Caki2 (cell line): ENCODE measurements at regions not wholly inside any gene's neighbourhood (a gene's known extent, or its start where the extent isn't known, plus 50 kb on each side); places are given as distances from the start of the nearest gene placed in this dataset.
A peak's percentile ranks its signal among the peaks of the same experiment; 100 is the strongest.
"Not testable (repeated sequence)": the region's sequence is repeated elsewhere in the genome, so short reads cannot be mapped to it uniquely, and the experiment has no call there.

Source experiments
- DNase-seq: peaks from one replicate; pipeline ENCODE4 v3.0.0-alpha.2; 2015; ENCODE audit warnings: low read depth
- in situ Hi-C: cut with HindIII; loops from 2 replicates; pipeline ENCODE4 v1.10.0; 2016; ENCODE audit warnings: low sequenced_read_pairs, low pct_unique_long_range_greater_than_20kb, mixed read lengths

- in situ Hi-C loops: no loop called here
- DNase-seq: no peak
Measured at GRCh38 chr7:6934981-6935380, 108.9 kb upstream of the CCZ1B start.

DNA sequence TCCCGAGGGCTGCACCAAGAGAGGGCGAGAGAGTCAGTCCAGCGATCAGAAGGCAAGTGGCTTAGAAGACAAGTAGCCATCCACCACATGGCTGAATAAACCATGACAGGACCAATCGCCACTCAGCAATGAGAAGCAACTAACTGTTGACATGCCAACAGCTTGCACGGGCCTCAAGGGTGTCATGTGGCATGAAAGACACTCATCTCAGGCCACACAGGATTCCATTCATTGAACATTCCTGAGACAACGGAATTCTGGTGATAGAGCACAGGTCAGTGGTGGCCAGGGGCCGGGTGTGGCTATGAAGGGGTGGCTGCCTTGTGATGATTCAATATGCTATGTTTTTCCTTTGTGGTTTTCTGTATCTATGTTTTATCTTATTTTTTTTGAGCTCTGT, 110.6 kb upstream of the CCZ1B start:
- in situ Hi-C loops: not testable (repeated sequence)
- DNase-seq: peak; percentile 33

DNA sequence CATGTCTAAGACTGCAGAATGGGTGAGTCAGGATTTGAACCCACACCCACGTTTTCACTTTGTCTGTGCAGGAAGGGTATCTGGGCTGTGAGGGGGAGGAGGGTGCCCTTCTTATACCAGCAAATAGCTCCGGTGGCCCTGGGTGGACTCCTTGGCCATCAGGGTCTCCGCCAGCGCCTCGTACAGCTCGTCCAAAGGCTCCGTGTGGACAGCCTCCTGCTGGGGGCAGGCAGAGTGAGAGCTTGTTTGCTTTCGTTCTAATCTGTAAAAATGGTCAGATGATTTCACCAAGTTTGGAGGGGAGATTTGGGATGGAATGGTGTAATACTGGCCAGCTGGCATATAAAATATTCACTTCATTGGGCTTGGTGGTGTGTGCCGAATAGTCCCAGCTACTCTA, 111.7 kb upstream of the CCZ1B start:
- DNase-seq, in situ Hi-C loops: not testable (repeated sequence)

GRCh38 chr7:6938284-6938683, 112.2 kb upstream of the CCZ1B start:
- in situ Hi-C loops: not testable (repeated sequence)
- DNase-seq: peak; percentile 14

GRCh38 chr7:6939126-6939525, 113.1 kb upstream of the CCZ1B start:
- DNase-seq, in situ Hi-C loops: not testable (repeated sequence)

GRCh38 chr7:6939896-6940295, 113.8 kb upstream of the CCZ1B start:
- in situ Hi-C loops, DNase-seq: not testable (repeated sequence)

DNA sequence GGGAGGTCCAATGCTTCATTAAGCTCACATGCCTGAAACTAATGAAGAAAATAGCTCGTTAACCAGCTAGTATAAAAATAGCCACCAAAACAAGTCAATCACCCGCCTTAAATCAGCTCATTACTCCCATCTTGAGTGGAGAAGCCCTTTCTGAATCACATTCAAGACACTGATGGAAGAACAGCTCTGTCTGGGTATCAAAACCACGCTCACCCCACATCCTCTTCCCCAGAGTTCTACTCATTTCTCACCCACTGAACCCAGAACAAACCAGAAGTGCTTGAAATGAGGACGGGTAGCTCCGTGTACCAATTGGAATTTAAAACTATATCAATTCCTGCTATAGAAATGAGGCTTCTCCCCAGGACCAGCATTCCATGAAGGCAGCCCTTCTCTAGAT, 120.8 kb upstream of the CCZ1B start:
- in situ Hi-C loops, DNase-seq: not testable (repeated sequence)

DNA sequence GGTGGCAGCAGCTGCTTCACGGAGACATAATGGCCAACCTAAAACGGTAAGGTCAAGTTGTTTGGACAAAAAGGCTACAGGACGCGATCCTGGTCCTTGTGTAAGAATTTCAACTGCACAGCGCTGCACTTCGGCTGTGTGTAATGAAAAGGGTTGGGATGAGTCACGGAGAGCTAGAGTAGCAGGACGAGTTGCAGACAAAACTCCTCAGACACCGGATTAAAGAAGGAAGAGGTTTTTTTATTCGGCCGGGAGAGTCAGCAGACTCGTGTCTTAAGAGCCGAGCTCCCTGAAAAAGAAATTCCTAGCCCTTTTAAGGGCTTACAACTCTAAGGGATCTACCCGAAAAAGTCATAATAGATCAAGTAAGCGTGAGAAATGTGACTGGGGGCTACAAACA, 124.2 kb upstream of the CCZ1B start:
- DNase-seq, in situ Hi-C loops: not testable (repeated sequence)

- in situ Hi-C loops, DNase-seq: not testable (repeated sequence)
Measured at GRCh38 chr7:6951553-6951952, 125.5 kb upstream of the CCZ1B start.

GRCh38 chr7:6953138-6953797, 127.2 kb upstream of the CCZ1B start:
- in situ Hi-C loops, DNase-seq: not testable (repeated sequence)

DNA sequence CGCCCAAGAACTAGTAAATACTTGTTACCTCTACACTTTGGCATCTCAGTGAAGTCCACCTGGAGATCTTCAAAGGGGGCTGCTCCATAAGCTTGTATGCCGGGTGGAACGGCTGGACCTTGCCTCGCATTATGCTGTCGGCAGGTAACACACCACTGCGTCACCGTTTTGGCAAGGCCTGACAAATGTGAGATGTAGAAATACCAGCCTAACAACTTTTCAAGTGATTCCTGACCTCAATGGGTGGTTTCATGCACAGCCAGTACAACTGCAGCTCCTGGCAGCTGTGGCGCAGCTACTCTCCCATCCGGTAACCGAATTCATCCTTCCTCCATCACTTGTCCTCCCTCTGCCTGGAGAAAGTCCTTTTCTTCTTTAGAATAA, 127.7 kb upstream of the CCZ1B start:
- DNase-seq, in situ Hi-C loops: not testable (repeated sequence)

- in situ Hi-C loops: not testable (repeated sequence)
Measured at GRCh38 chr7:6955385-6955784, 129.3 kb upstream of the CCZ1B start.

DNA sequence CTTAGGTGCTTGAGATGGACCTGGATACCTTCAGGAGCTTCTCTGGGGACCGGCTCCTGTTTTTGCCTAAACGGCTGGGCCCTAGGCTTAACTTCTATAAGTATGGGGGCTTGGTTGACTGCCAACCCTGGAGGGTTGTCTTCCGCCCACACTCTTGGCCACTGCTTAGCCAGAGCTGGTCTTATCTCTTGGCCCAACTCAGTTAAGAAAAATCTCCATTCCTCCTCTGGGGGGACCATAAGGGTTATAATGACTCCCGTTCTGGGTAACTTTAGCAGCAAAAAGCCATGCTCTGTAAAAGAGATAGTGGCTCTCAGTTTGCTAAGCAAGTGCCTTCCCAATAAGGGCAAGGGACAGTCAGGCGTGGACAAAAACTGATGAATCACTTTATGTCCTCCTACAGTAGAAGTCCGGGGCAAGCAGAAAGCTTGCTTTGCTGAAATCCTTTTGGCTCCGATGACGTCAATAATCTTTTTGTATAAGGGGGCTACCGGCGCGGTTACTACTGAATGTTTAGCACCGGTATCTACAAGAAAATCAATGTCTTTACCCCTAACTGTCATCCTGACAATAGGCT, 130.0 kb upstream of the CCZ1B start:
- in situ Hi-C loops: not testable (repeated sequence)

More at GRCh38 chr7:6955385-6955784, 129.3 kb upstream of the CCZ1B start:
- DNase-seq: not testable (repeated sequence)

GRCh38 chr7:6958371-6958770, 132.3 kb upstream of the CCZ1B start:
- in situ Hi-C loops, DNase-seq: not testable (repeated sequence)

More for the DNA sequence above, 130.0 kb upstream of the CCZ1B start:
- not testable (repeated sequence) for DNase-seq

DNA sequence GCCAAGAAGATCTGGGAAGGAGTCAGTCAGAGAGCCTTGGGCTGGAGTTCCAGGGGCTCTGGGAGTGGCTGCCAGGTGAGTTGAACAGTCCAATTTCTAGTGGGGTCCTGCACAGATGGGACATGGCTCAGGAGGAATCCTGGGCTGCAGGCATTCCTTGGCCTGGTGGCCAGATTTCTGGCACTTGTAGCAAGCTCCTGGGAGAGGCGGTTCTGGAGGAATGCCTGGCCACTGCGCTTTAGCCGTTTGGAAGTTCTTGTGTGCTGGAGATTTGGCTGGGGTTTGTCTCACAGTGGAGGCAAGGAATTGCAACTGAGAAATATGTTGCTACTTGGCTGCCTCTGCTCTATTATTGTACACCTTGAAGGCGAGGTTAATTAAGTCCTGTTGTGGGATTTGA, 133.9 kb upstream of the CCZ1B start:
- in situ Hi-C loops, DNase-seq: not testable (repeated sequence)

DNA sequence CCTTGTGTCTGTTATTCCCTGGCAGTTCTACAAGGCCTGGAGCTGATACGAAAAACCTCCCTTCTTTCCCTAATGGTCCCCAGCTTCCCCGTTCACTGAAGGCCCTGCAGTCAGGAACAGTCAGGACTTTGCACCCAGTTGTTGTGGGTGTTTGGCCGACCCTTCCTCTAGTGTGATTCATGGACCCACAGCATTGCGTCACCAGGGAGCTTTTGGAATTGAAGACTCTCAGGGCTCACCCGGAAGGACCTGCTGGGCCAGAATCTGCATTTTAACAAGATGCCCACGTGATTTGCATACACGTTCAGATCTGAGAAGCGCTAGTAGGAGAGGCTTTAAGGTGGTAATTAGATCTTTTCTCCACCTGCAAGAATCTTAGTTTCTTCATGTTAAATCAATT, 136.8 kb upstream of the CCZ1B start:
- in situ Hi-C loops, DNase-seq: not testable (repeated sequence)

- in situ Hi-C loops, DNase-seq: not testable (repeated sequence)
Measured at GRCh38 chr7:6965051-6965450, 139.0 kb upstream of the CCZ1B start.

DNA sequence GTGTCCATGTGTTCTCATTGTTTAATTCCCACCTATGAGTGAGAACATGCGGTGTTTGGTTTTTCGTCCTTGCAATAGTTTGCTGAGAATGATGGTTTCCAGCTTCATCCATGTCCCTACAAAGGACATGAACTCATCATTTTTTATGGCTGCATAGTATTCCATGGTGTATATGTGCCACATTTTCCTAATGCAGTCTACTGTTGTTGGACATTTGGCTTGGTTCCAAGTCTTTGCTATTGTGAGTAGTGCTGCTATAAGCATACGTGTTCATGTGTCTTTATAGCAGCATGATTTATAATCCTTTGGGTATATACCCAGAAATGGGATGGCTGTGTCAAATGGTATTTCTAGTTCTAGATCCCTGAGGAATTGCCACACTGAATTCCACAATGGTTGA, 144.1 kb upstream of the CCZ1B start:
- not testable (repeated sequence) for DNase-seq

DNA sequence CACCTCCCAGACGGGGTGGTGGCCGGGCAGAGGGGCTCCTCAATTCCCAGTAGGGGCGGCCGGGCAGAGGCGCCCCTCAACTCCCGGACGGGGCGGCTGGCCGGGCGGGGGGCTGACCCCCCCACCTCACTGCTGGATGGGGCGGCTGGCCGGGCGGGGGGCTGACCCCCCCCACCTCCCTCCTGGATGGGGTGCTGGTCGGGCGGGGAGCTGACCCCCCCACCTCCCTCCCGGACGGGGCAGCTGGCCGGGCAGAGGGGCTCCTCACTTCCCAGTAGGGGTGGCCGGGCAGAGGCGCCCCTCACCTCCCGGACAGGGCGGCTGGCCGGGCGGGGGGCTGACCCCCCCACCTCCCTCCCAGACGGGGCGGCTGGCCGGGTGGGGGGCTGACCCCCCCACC, 148.8 kb upstream of the CCZ1B start:
- DNase-seq, in situ Hi-C loops: not testable (repeated sequence)

More for the DNA sequence above, 144.1 kb upstream of the CCZ1B start:
- in situ Hi-C loops: not testable (repeated sequence)

DNA sequence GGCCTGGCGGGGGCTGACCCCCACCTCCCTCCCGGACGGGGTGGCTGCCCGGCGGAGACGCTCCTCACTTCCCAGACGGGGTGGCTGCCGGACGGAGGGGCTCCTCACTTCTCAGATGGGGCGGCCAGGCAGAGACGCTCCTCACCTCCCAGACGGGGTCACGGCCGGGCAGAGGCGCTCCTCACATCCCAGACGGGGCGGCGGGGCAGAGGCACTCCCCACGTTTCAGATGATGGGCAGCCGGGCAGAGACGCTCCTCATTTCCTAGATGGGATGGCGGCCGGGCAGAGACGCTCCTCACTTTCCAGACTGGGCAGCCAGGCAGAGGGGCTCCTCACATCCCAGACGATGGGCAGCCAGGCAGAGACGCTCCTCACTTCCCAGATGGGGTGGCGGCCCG, 149.3 kb upstream of the CCZ1B start:
- DNase-seq, in situ Hi-C loops: not testable (repeated sequence)
